GM23338 (cell line): ENCODE measurements at regions not wholly inside any gene's neighbourhood (a gene's known extent, or its start where the extent isn't known, plus 50 kb on each side); places are given as distances from the start of the nearest gene placed in this dataset.

ENCODE experiments used
- CREB1 ChIP-seq: fragments of 250-450 bp; sonication (Bioruptor Pico); IDR thresholded peaks from 2 replicates; pipeline ENCODE4 v1.5.0; 2020; ENCODE audit warnings: low read depth, mild to moderate bottlenecking, moderate library complexity
- EZH2 ChIP-seq: fragments of 200-600 bp; sonication (generic); IDR thresholded peaks from one replicate; pipeline ENCODE4 v1.8.0; 2017; ENCODE audit warnings: antibody characterized with exemption, mild to moderate bottlenecking, low read depth; ENCODE audit not compliant: unreplicated experiment
- EZH2phosphoT487 ChIP-seq: fragments of 200-600 bp; sonication (generic); IDR thresholded peaks from one replicate; pipeline ENCODE4 v1.8.1; 2018; ENCODE audit warnings: antibody characterized with exemption; ENCODE audit not compliant: unreplicated experiment
- NANOG ChIP-seq: IDR thresholded peaks from 2 replicates; pipeline ENCODE4 v1.6.1; 2016; ENCODE audit warnings: antibody characterized with exemption, borderline replicate concordance
- POLR2AphosphoS5 ChIP-seq: IDR thresholded peaks from 2 replicates; pipeline ENCODE4 v1.6.1; 2016; ENCODE audit warnings: antibody characterized with exemption, low read depth
- STAT1 ChIP-seq: IDR thresholded peaks from one replicate; pipeline ENCODE4 v1.6.1; 2016; ENCODE audit warnings: antibody characterized with exemption; ENCODE audit not compliant: unreplicated experiment
- ZNF114 ChIP-seq: fragments of 250-450 bp; sonication (Bioruptor Pico); IDR thresholded peaks from 2 replicates; pipeline ENCODE4 v1.5.0; 2020; ENCODE audit warnings: mild to moderate bottlenecking, moderate library complexity
- ZNF331 ChIP-seq: fragments of 250-450 bp; sonication (Bioruptor Pico); IDR thresholded peaks from 2 replicates; pipeline ENCODE4 v1.5.0; 2020; ENCODE audit warnings: low read depth, mild to moderate bottlenecking, moderate library complexity
- TF ChIP-seq, protein P1 (sequence below), 2 experiments: fragments of 200-600 bp in 1 of 2; sonication (generic) in 1 of 2; conservative IDR thresholded peaks; 2 replicates each; pipeline versions ENCODE4 v1.5.1 to v1.6.1; 2016 to 2017; ENCODE audit warnings: antibody characterized with exemption in 2 of 2, low read depth in 2 of 2, mild to moderate bottlenecking in 2 of 2, moderate library complexity in 1 of 2
- TF ChIP-seq, protein P2 (sequence below): IDR thresholded peaks from one replicate; pipeline ENCODE4 v1.6.1; 2018; ENCODE audit warnings: antibody characterized with exemption; ENCODE audit not compliant: unreplicated experiment
- TF ChIP-seq, protein P3 (sequence below): IDR thresholded peaks from 2 replicates; pipeline ENCODE4 v1.6.1; 2016; ENCODE audit warnings: antibody characterized with exemption

DNA sequence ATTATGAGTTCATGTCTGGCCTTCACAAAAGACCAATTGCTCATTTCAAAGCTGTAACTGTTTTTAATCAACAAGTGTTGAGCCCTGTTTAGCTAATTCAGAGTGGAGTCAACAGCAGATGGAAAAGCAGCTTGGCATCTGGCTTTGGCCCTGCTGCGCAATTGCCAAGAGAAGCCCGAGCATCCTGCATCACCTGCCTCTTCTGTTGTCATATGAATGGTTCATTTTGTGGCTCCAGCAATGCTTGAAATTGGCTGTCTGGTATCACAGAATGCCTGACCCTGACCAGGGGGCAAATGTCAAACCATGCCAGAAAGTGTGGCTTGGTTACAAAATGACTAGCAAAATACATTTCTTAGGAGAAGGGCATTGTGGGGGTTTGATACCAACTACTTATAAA is 296.5 kb upstream of the PHF14 start:
- TF ChIP-seq, protein P1, sequence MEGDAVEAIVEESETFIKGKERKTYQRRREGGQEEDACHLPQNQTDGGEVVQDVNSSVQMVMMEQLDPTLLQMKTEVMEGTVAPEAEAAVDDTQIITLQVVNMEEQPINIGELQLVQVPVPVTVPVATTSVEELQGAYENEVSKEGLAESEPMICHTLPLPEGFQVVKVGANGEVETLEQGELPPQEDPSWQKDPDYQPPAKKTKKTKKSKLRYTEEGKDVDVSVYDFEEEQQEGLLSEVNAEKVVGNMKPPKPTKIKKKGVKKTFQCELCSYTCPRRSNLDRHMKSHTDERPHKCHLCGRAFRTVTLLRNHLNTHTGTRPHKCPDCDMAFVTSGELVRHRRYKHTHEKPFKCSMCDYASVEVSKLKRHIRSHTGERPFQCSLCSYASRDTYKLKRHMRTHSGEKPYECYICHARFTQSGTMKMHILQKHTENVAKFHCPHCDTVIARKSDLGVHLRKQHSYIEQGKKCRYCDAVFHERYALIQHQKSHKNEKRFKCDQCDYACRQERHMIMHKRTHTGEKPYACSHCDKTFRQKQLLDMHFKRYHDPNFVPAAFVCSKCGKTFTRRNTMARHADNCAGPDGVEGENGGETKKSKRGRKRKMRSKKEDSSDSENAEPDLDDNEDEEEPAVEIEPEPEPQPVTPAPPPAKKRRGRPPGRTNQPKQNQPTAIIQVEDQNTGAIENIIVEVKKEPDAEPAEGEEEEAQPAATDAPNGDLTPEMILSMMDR (conservative IDR thresholded peaks at IDR 0.05; ENCODE audit: low read depth in 2 of 2) = no peak
- TF ChIP-seq EZH2 (no peak), ZNF114 (CRISPR knock-in tag) (no peak), POLR2AphosphoS5 (no peak), NANOG (no peak), EZH2phosphoT487 (no peak), ZNF331 (no peak), CREB1 (no peak), STAT1 (no peak)
- TF ChIP-seq, protein P2, sequence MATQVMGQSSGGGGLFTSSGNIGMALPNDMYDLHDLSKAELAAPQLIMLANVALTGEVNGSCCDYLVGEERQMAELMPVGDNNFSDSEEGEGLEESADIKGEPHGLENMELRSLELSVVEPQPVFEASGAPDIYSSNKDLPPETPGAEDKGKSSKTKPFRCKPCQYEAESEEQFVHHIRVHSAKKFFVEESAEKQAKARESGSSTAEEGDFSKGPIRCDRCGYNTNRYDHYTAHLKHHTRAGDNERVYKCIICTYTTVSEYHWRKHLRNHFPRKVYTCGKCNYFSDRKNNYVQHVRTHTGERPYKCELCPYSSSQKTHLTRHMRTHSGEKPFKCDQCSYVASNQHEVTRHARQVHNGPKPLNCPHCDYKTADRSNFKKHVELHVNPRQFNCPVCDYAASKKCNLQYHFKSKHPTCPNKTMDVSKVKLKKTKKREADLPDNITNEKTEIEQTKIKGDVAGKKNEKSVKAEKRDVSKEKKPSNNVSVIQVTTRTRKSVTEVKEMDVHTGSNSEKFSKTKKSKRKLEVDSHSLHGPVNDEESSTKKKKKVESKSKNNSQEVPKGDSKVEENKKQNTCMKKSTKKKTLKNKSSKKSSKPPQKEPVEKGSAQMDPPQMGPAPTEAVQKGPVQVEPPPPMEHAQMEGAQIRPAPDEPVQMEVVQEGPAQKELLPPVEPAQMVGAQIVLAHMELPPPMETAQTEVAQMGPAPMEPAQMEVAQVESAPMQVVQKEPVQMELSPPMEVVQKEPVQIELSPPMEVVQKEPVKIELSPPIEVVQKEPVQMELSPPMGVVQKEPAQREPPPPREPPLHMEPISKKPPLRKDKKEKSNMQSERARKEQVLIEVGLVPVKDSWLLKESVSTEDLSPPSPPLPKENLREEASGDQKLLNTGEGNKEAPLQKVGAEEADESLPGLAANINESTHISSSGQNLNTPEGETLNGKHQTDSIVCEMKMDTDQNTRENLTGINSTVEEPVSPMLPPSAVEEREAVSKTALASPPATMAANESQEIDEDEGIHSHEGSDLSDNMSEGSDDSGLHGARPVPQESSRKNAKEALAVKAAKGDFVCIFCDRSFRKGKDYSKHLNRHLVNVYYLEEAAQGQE = no peak
- TF ChIP-seq, protein P3, sequence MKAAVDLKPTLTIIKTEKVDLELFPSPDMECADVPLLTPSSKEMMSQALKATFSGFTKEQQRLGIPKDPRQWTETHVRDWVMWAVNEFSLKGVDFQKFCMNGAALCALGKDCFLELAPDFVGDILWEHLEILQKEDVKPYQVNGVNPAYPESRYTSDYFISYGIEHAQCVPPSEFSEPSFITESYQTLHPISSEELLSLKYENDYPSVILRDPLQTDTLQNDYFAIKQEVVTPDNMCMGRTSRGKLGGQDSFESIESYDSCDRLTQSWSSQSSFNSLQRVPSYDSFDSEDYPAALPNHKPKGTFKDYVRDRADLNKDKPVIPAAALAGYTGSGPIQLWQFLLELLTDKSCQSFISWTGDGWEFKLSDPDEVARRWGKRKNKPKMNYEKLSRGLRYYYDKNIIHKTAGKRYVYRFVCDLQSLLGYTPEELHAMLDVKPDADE = no peak
